Trophoblast cell (in vitro differentiated cells and primary cell): ENCODE measurements at regions not wholly inside any gene's neighbourhood (a gene's known extent, or its start where the extent isn't known, plus 50 kb on each side); places are given as distances from the start of the nearest gene placed in this dataset.

ENCODE experiments used
- DNase-seq, 2 donors: peaks; one replicate each; pipeline ENCODE4 v3.0.0-alpha.2; 2016
- H2AFZ ChIP-seq: 2 replicates; pipeline ENCODE4 v1.6.1; 2013; ENCODE audit warnings: low read length, moderate library complexity, mild to moderate bottlenecking; ENCODE audit not compliant: insufficient read depth, poor library complexity
- H2AK5ac ChIP-seq: 2 replicates; pipeline ENCODE4 v1.6.1; 2013; ENCODE audit warnings: mild to moderate bottlenecking, low read length
- H2BK120ac ChIP-seq: 2 replicates; pipeline ENCODE4 v1.6.1; 2013; ENCODE audit warnings: low read length, mild to moderate bottlenecking, moderate library complexity; ENCODE audit not compliant: insufficient read depth, poor library complexity
- H2BK12ac ChIP-seq: 2 replicates; pipeline ENCODE4 v1.6.1; 2013; ENCODE audit warnings: mild to moderate bottlenecking, low read length, moderate library complexity
- H2BK5ac ChIP-seq: 2 replicates; pipeline ENCODE4 v1.6.1; 2013; ENCODE audit warnings: low read length, low read depth, moderate library complexity, mild to moderate bottlenecking; ENCODE audit not compliant: poor library complexity
- H3K14ac ChIP-seq: 2 replicates; pipeline ENCODE4 v1.6.1; 2013; ENCODE audit warnings: mild to moderate bottlenecking, low read length
- H3K18ac ChIP-seq: 2 replicates; pipeline ENCODE4 v1.6.1; 2013; ENCODE audit warnings: mild to moderate bottlenecking, low read length
- H3K23ac ChIP-seq: 2 replicates; pipeline ENCODE4 v1.6.1; 2013; ENCODE audit warnings: low read length
- H3K27ac ChIP-seq: 2 replicates; pipeline ENCODE4 v1.5.1; 2013; ENCODE audit warnings: low read depth, mild to moderate bottlenecking, inconsistent platforms, low read length, moderate library complexity
- H3K27me3 ChIP-seq: 2 replicates; pipeline ENCODE4 v1.6.1; 2013; ENCODE audit warnings: inconsistent platforms, mild to moderate bottlenecking, low read length, moderate library complexity; ENCODE audit not compliant: insufficient read depth
- H3K36me3 ChIP-seq, 2 experiments: 1 replicate in 1 of 2; 2 replicates in 1 of 2; pipeline ENCODE4 v1.6.1; 2013; ENCODE audit warnings: low read length in 2 of 2, mild to moderate bottlenecking in 2 of 2, moderate library complexity in 1 of 2; ENCODE audit not compliant: insufficient read depth in 2 of 2, control insufficient read depth in 1 of 2
- H3K4ac ChIP-seq: 2 replicates; pipeline ENCODE4 v1.6.1; 2013; ENCODE audit warnings: low read depth, mild to moderate bottlenecking, low read length, moderate library complexity
- H3K4me1 ChIP-seq, 2 experiments: 1 replicate in 1 of 2; 2 replicates in 1 of 2; pipeline ENCODE4 v1.6.1; 2013; ENCODE audit warnings: low read length in 2 of 2, mild to moderate bottlenecking in 2 of 2, moderate library complexity in 1 of 2; ENCODE audit not compliant: insufficient read depth in 2 of 2, control insufficient read depth in 1 of 2
- H3K4me2 ChIP-seq: 2 replicates; pipeline ENCODE4 v1.6.1; 2013; ENCODE audit warnings: inconsistent platforms, mild to moderate bottlenecking, low read length, moderate library complexity
- H3K4me3 ChIP-seq: 2 replicates; pipeline ENCODE4 v1.5.1; 2013; ENCODE audit warnings: mild to moderate bottlenecking, low read depth, low read length, inconsistent platforms
- H3K79me1 ChIP-seq: one replicate; pipeline ENCODE4 v1.6.1; 2013; ENCODE audit warnings: low read length
- H3K79me2 ChIP-seq: 2 replicates; pipeline ENCODE4 v1.6.1; 2013; ENCODE audit warnings: low read length, mild to moderate bottlenecking; ENCODE audit not compliant: control insufficient read depth, insufficient read depth, poor library complexity
- H3K9ac ChIP-seq: 2 replicates; pipeline ENCODE4 v1.6.1; 2013; ENCODE audit warnings: mild to moderate bottlenecking, low read length
- H3K9me3 ChIP-seq: 2 replicates; pipeline ENCODE4 v1.6.1; 2013; ENCODE audit warnings: low read depth, mild to moderate bottlenecking, control low read depth, inconsistent platforms, low read length; ENCODE audit not compliant: insufficient read depth
- H4K12ac ChIP-seq: 2 replicates; pipeline ENCODE4 v1.6.1; 2013; ENCODE audit warnings: low read depth, mild to moderate bottlenecking, low read length, moderate library complexity
- H4K8ac ChIP-seq: 2 replicates; pipeline ENCODE4 v1.6.1; 2013; ENCODE audit warnings: low read depth, mild to moderate bottlenecking, low read length, moderate library complexity
- H4K91ac ChIP-seq: one replicate; pipeline ENCODE4 v1.6.1; 2013; ENCODE audit warnings: low read depth, mild to moderate bottlenecking, low read length, moderate library complexity
- whole genome bisulfite sequencing: extraction: QIAGEN DNeasy Blood & Tissue Kit; methylation state at CpG from one replicate; pipeline ENCODE4 v1.1.7; 2013; ENCODE audit warnings: missing lambda C conversion rate; ENCODE audit not compliant: insufficient read length, insufficient coverage; ENCODE audit errors: extremely low coverage; 5-methylcytosine and 5-hydroxymethylcytosine counted together

DNA sequence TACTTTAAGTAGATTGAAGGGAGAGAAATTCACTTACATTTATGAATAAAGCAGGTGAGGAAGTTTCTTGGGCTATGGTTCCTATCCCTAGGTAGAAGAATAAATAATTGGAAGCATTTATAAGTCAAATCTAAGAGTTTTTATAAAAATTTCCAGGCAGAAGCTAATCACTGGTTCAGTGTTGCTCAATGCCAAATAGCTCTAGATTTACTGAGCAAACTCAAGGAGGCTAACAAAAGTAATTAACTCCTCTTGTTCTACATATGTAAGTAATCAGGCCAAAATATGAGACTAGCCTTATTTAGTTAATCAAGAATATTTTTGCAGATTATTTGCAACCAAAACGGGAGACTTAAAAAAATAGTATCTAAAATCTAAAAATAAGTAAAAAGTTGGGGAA, 472.3 kb downstream of the PLK2 start:
- Histone ChIP-seq H3K4me2 (no peak overlapping the region), H3K9me3 (no peaks in the 10 kb centered on the region), H3K27ac (no peak overlapping the region), H4K91ac (no peak overlapping the region), H3K14ac (no peak overlapping the region), H3K4me3 (no peak overlapping the region), H3K79me1 (no peaks in the 10 kb centered on the region), H3K27me3 (no peaks in the 10 kb centered on the region), H2AFZ (no peak overlapping the region), H3K23ac (no peak overlapping the region), H2BK120ac (no peak overlapping the region), H3K4ac (no peak overlapping the region), H3K18ac (no peak overlapping the region), H2BK12ac (no peak overlapping the region), H3K79me2 (no peaks in the 10 kb centered on the region), H4K12ac (no peak overlapping the region), H3K9ac (no peak overlapping the region), H2BK5ac (no peak overlapping the region), H2AK5ac (no peak overlapping the region), H4K8ac (no peak overlapping the region), H3K36me3 (no peaks in the 10 kb centered on the region), H3K4me1 (peaks cover 2 to 3% of the 10 kb centered on the region in 2 experiments)
- DNase-seq: no peak
- no CpG with 5 or more reads among the region's 1 CpG for WGBS

- H3K79me1 ChIP-seq: no peaks in the 10 kb centered on the region
- no peak overlapping the region for H2BK5ac ChIP-seq
- no peak overlapping the region for H3K4me3 ChIP-seq
- no peak overlapping the region for H3K9ac ChIP-seq
- H4K91ac ChIP-seq: peak overlapping the region; percentile 24
- H3K27ac ChIP-seq: no peak overlapping the region
- no peak overlapping the region for H3K4ac ChIP-seq
- no peaks in the 10 kb centered on the region for H3K9me3 ChIP-seq
- no peak overlapping the region for H3K4me2 ChIP-seq
- H3K79me2 ChIP-seq: no peaks in the 10 kb centered on the region
- H3K23ac ChIP-seq: no peak overlapping the region
- H2BK12ac ChIP-seq: peak overlapping the region; percentile 80
- H3K27me3 ChIP-seq: no peaks in the 10 kb centered on the region
- H3K18ac ChIP-seq: no peak overlapping the region
- no peak for DNase-seq
- no peak overlapping the region for H2BK120ac ChIP-seq
- no peak overlapping the region for H3K14ac ChIP-seq
- no peak overlapping the region for H4K8ac ChIP-seq
- peaks cover 2 to 3% of the 10 kb centered on the region in 2 experiments for H3K4me1 ChIP-seq
- no peaks in the 10 kb centered on the region for H3K36me3 ChIP-seq
- no peak overlapping the region for H2AK5ac ChIP-seq
- H2AFZ ChIP-seq: no peak overlapping the region
- no peak overlapping the region for H4K12ac ChIP-seq
Measured at GRCh38 chr5:57986761-57987341, 473.0 kb downstream of the PLK2 start.

- Histone ChIP-seq H3K27ac (no peak overlapping the region), H3K4ac (no peak overlapping the region), H4K8ac (no peak overlapping the region), H4K91ac (no peak overlapping the region), H3K9me3 (no peaks in the 10 kb centered on the region), H3K18ac (no peak overlapping the region), H2BK120ac (no peak overlapping the region), H2AFZ (no peak overlapping the region), H2AK5ac (no peak overlapping the region), H3K23ac (no peak overlapping the region), H3K4me2 (no peak overlapping the region), H2BK5ac (no peak overlapping the region), H3K79me2 (no peaks in the 10 kb centered on the region), H3K79me1 (no peaks in the 10 kb centered on the region), H3K4me3 (no peak overlapping the region), H4K12ac (no peak overlapping the region), H3K9ac (no peak overlapping the region), H3K4me1 (no peaks in the 10 kb centered on the region), H2BK12ac (no peak overlapping the region), H3K36me3 (no peaks in the 10 kb centered on the region), H3K27me3 (no peaks in the 10 kb centered on the region), H3K14ac (no peak overlapping the region)
- WGBS: no CpG with 5 or more reads among the region's 2 CpGs
- no peak for DNase-seq
Measured at GRCh38 chr5:57983426-57983825, 476.5 kb downstream of the PLK2 start.

DNA sequence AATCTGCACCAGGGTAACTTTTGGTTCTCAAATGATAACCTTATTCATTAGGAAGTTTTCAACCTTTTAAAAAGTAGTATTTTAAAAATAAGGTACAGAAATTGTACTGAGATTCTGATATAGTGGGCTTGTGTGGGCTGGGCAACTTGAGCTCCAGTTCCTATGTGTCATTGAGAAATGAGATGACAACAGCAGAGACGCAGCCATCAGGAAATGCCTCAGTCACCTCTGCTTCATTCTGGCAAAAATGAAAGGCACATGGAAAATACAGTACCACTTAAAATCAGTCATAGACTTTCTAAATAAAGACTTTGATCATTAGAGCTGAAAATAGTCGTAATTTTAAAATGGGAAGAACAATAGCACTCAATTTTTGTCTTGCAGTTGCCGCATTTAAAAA, 480.2 kb downstream of the PLK2 start:
- no peak overlapping the region for H2BK120ac ChIP-seq
- H3K4me1 ChIP-seq: peaks cover 0 to 2% of the 10 kb centered on the region in 2 experiments
- H3K14ac ChIP-seq: no peak overlapping the region
- no peak overlapping the region for H2AFZ ChIP-seq
- no peaks in the 10 kb centered on the region for H3K79me2 ChIP-seq
- no peak overlapping the region for H3K18ac ChIP-seq
- H2AK5ac ChIP-seq: no peak overlapping the region
- H3K4ac ChIP-seq: no peak overlapping the region
- no peak overlapping the region for H3K9ac ChIP-seq
- no peak overlapping the region for H3K4me3 ChIP-seq
- no peak overlapping the region for H2BK12ac ChIP-seq
- no peaks in the 10 kb centered on the region for H3K27me3 ChIP-seq
- no peak overlapping the region for H4K8ac ChIP-seq
- H3K9me3 ChIP-seq: no peaks in the 10 kb centered on the region
- no peak overlapping the region for H3K27ac ChIP-seq
- H3K36me3 ChIP-seq: no peaks in the 10 kb centered on the region
- no peak overlapping the region for H4K91ac ChIP-seq
- no peak overlapping the region for H2BK5ac ChIP-seq
- no peaks in the 10 kb centered on the region for H3K79me1 ChIP-seq
- no peak overlapping the region for H3K4me2 ChIP-seq
- H3K23ac ChIP-seq: no peak overlapping the region
- DNase-seq: no peak
- no peak overlapping the region for H4K12ac ChIP-seq
- no CpG with 5 or more reads among the region's 3 CpGs for WGBS
